Naive thymus-derived CD8-positive, alpha-beta T cell (primary cell): ENCODE measurements at regions not wholly inside any gene's neighbourhood (a gene's known extent, or its start where the extent isn't known, plus 50 kb on each side); places are given as distances from the start of the nearest gene placed in this dataset.

Experiments used
- ATAC-seq, 2 donors: fragments of 150-1000 bp; cut with Tn5 transposase in 1 of 2; sonication (Bioruptor Pico), chemical (Tn5 transposase) in 1 of 2; 1 replicate in 1 of 2; 2 replicates in 1 of 2; pipeline ENCODE4 v1.10.0; 2021; ENCODE audit warnings: mild to moderate bottlenecking in 2 of 2, moderate library complexity in 2 of 2
- POLR2A ChIA-PET: fragments of 350-600 bp; sonication (Branson Sonifier 250); formaldehyde crosslinking; loops from one replicate; lab custom pipeline; 2021; ENCODE audit warnings: antibody characterized with exemption; lab: Charles Lee
- DNase-seq, 10 donors: peaks; one replicate each; pipeline versions ENCODE4 v3.0.0 to v3.0.0-alpha.2; 2020 to 2022
- H3K27ac Mint-ChIP-seq, 10 donors: one replicate each; pipeline ENCODE4 v1.8.0; 2020 to 2022; ENCODE audit warnings: mild to moderate bottlenecking in 10 of 10, mixed read lengths in 10 of 10, moderate library complexity in 4 of 10, inconsistent platforms in 1 of 10
- H3K27me3 Mint-ChIP-seq, 5 donors: one replicate each; pipeline ENCODE4 v1.8.0; 2021 to 2022; ENCODE audit warnings: mixed read lengths in 5 of 5
- H3K36me3 Mint-ChIP-seq, 3 donors: one replicate each; pipeline ENCODE4 v1.8.0; 2020 to 2022; ENCODE audit warnings: mixed read lengths in 3 of 3, mild to moderate bottlenecking in 2 of 3, inconsistent platforms in 1 of 3
- H3K4me1 Mint-ChIP-seq, 4 donors: one replicate each; pipeline ENCODE4 v1.8.0; 2021 to 2022; ENCODE audit warnings: mixed read lengths in 4 of 4
- H3K4me3 Mint-ChIP-seq, 10 donors: one replicate each; pipeline ENCODE4 v1.8.0; 2020 to 2022; ENCODE audit warnings: mild to moderate bottlenecking in 10 of 10, mixed read lengths in 10 of 10, moderate library complexity in 6 of 10, inconsistent platforms in 1 of 10
- H3K9me3 Mint-ChIP-seq, 9 donors: one replicate each; pipeline ENCODE4 v1.8.0; 2020 to 2022; ENCODE audit warnings: mixed read lengths in 9 of 9, mild to moderate bottlenecking in 3 of 9, inconsistent platforms in 1 of 9, moderate library complexity in 1 of 9

GRCh38 chr10:61142987-61143386, 199.0 kb upstream of the RHOBTB1 start:
- POLR2A ChIA-PET, result no interaction called here

GRCh38 chr10:61140765-61141392, 196.9 kb upstream of the RHOBTB1 start:
- no peak overlapping the region for H3K4me3 Mint-ChIP-seq
- no peak for ATAC-seq
- peaks cover 0 to 4% (median 0%) of the 10 kb centered on the region in 4 donors for H3K4me1 Mint-ChIP-seq

More at GRCh38 chr10:61142987-61143386, 199.0 kb upstream of the RHOBTB1 start:
- Mint-ChIP-seq H3K27me3 (peaks cover 0 to 7% (median 5%) of the 10 kb centered on the region in 5 donors), H3K27ac (no peak overlapping the region), H3K4me3 (no peak overlapping the region), H3K36me3 (no peaks in the 10 kb centered on the region), H3K9me3 (no peaks in the 10 kb centered on the region), H3K4me1 (no peaks in the 10 kb centered on the region)
- no peak for DNase-seq
- no peak for ATAC-seq

GRCh38 chr10:61139592-61139953, 195.6 kb upstream of the RHOBTB1 start:
- POLR2A ChIA-PET, result no interaction called here
- no peak overlapping the region for H3K27ac Mint-ChIP-seq

More at GRCh38 chr10:61140765-61141392, 196.9 kb upstream of the RHOBTB1 start:
- H3K27me3 Mint-ChIP-seq, result peaks cover 0 to 5% (median 0%) of the 10 kb centered on the region in 5 donors
- H3K27ac Mint-ChIP-seq, result no peak overlapping the region
- DNase-seq, result peak in 2 of 10 donors; percentile 12 to 17
- POLR2A ChIA-PET, result no interaction called here
- no peaks in the 10 kb centered on the region for H3K36me3 Mint-ChIP-seq
- H3K9me3 Mint-ChIP-seq, result no peaks in the 10 kb centered on the region

GRCh38 chr10:61138708-61139591, 195.0 kb upstream of the RHOBTB1 start:
- H3K27ac Mint-ChIP-seq, result no peak overlapping the region
- no peak overlapping the region for H3K4me3 Mint-ChIP-seq
- no peaks in the 10 kb centered on the region for H3K9me3 Mint-ChIP-seq
- peaks cover 0 to 3% (median 0%) of the 10 kb centered on the region in 5 donors for H3K27me3 Mint-ChIP-seq
- POLR2A ChIA-PET, result no interaction called here
- ATAC-seq (no peak), DNase-seq (no peak)
- H3K36me3 Mint-ChIP-seq, result no peaks in the 10 kb centered on the region
- peaks cover 0 to 4% (median 0%) of the 10 kb centered on the region in 4 donors for H3K4me1 Mint-ChIP-seq

More at GRCh38 chr10:61139592-61139953, 195.6 kb upstream of the RHOBTB1 start:
- H3K27me3 Mint-ChIP-seq, result peaks cover 0 to 3% (median 0%) of the 10 kb centered on the region in 5 donors
- H3K4me3 Mint-ChIP-seq, result no peak overlapping the region
- H3K4me1 Mint-ChIP-seq, result peaks cover 0 to 4% (median 0%) of the 10 kb centered on the region in 4 donors
- H3K36me3 Mint-ChIP-seq, result no peaks in the 10 kb centered on the region
- ATAC-seq, result no peak
- no peaks in the 10 kb centered on the region for H3K9me3 Mint-ChIP-seq
- no peak for DNase-seq

- peaks cover 0 to 4% (median 0%) of the 10 kb centered on the region in 4 donors for H3K4me1 Mint-ChIP-seq
- no peak overlapping the region for H3K27ac Mint-ChIP-seq
- POLR2A ChIA-PET, result no interaction called here
- no peak overlapping the region for H3K4me3 Mint-ChIP-seq
- peaks cover 0 to 3% (median 0%) of the 10 kb centered on the region in 5 donors for H3K27me3 Mint-ChIP-seq
- no peak for ATAC-seq
- DNase-seq, result no peak
- H3K9me3 Mint-ChIP-seq, result no peaks in the 10 kb centered on the region
- H3K36me3 Mint-ChIP-seq, result no peaks in the 10 kb centered on the region
Observed at GRCh38 chr10:61136139-61136538, 192.2 kb upstream of the RHOBTB1 start.

GRCh38 chr10:61135276-61135721, 191.3 kb upstream of the RHOBTB1 start:
- ATAC-seq (no peak), DNase-seq (no peak)
- Mint-ChIP-seq H3K27ac (no peak overlapping the region), H3K4me3 (peak overlapping the region in 1 of 10 donors; percentile 17), H3K9me3 (no peaks in the 10 kb centered on the region), H3K36me3 (no peaks in the 10 kb centered on the region), H3K4me1 (peaks cover 0 to 4% (median 0%) of the 10 kb centered on the region in 4 donors), H3K27me3 (peaks cover 0 to 3% (median 0%) of the 10 kb centered on the region in 5 donors)
- POLR2A ChIA-PET, result no interaction called here

GRCh38 chr10:61130366-61130765, 186.4 kb upstream of the RHOBTB1 start:
- Mint-ChIP-seq H3K27me3 (peaks cover 0 to 5% (median 0%) of the 10 kb centered on the region in 5 donors), H3K4me3 (no peak overlapping the region), H3K36me3 (no peaks in the 10 kb centered on the region), H3K27ac (no peak overlapping the region), H3K9me3 (peaks cover 0 to 2% (median 0%) of the 10 kb centered on the region in 9 donors), H3K4me1 (peaks cover 0 to 6% (median 3%) of the 10 kb centered on the region in 4 donors)
- no peak for DNase-seq
- ATAC-seq, result no peak
- POLR2A ChIA-PET, result interaction anchor here (0.6 kb wide), 1 partner anchor 1932 kb away, joined by 3 read pairs; no protein-coding TSS in a partner anchor

GRCh38 chr10:61128196-61128595, 184.2 kb upstream of the RHOBTB1 start:
- ATAC-seq (no peak), DNase-seq (no peak)
- Mint-ChIP-seq H3K9me3 (peaks cover 0 to 2% (median 0%) of the 10 kb centered on the region in 9 donors), H3K36me3 (no peaks in the 10 kb centered on the region), H3K27me3 (peaks cover 0 to 5% (median 0%) of the 10 kb centered on the region in 5 donors), H3K4me3 (no peak overlapping the region), H3K4me1 (peaks cover 0 to 23% (median 4%) of the 10 kb centered on the region in 4 donors), H3K27ac (no peak overlapping the region)
- POLR2A ChIA-PET, result no interaction called here

GRCh38 chr10:61125560-61126170, 181.7 kb upstream of the RHOBTB1 start:
- DNase-seq, result no peak
- POLR2A ChIA-PET, result no interaction called here
- H3K27ac Mint-ChIP-seq, result no peak overlapping the region

GRCh38 chr10:61124756-61125530, 181.0 kb upstream of the RHOBTB1 start:
- no peak overlapping the region for H3K27ac Mint-ChIP-seq
- POLR2A ChIA-PET, result no interaction called here
- peaks cover 0 to 23% (median 4%) of the 10 kb centered on the region in 4 donors for H3K4me1 Mint-ChIP-seq
- DNase-seq (no peak), ATAC-seq (no peak)
- H3K4me3 Mint-ChIP-seq, result no peak overlapping the region
- H3K27me3 Mint-ChIP-seq, result peaks cover 0 to 5% (median 0%) of the 10 kb centered on the region in 5 donors
- peaks cover 0 to 2% (median 0%) of the 10 kb centered on the region in 9 donors for H3K9me3 Mint-ChIP-seq
- no peaks in the 10 kb centered on the region for H3K36me3 Mint-ChIP-seq

More at GRCh38 chr10:61125560-61126170, 181.7 kb upstream of the RHOBTB1 start:
- Mint-ChIP-seq H3K9me3 (peaks cover 0 to 2% (median 0%) of the 10 kb centered on the region in 9 donors), H3K4me1 (peaks cover 0 to 23% (median 4%) of the 10 kb centered on the region in 4 donors), H3K27me3 (peaks cover 0 to 5% (median 0%) of the 10 kb centered on the region in 5 donors), H3K36me3 (no peaks in the 10 kb centered on the region), H3K4me3 (peak overlapping the region in 1 of 10 donors; percentile 25)
- no peak for ATAC-seq

- peaks cover 0 to 2% (median 0%) of the 10 kb centered on the region in 5 donors for H3K27me3 Mint-ChIP-seq
- ATAC-seq (no peak), DNase-seq (no peak)
- POLR2A ChIA-PET, result no interaction called here
- no peaks in the 10 kb centered on the region for H3K36me3 Mint-ChIP-seq
- H3K27ac Mint-ChIP-seq, result no peak overlapping the region
- H3K9me3 Mint-ChIP-seq, result no peaks in the 10 kb centered on the region
- no peak overlapping the region for H3K4me3 Mint-ChIP-seq
- H3K4me1 Mint-ChIP-seq, result peaks cover 0 to 21% (median 4%) of the 10 kb centered on the region in 4 donors
Observed at GRCh38 chr10:61120805-61121204, 176.8 kb upstream of the RHOBTB1 start.

- no peak for DNase-seq
- ATAC-seq, result no peak
- H3K27me3 Mint-ChIP-seq, result peaks cover 0 to 5% (median 0%) of the 10 kb centered on the region in 5 donors
- no peak overlapping the region for H3K4me3 Mint-ChIP-seq
- peaks cover 0 to 10% (median 0%) of the 10 kb centered on the region in 4 donors for H3K4me1 Mint-ChIP-seq
- POLR2A ChIA-PET, result no interaction called here
- no peaks in the 10 kb centered on the region for H3K9me3 Mint-ChIP-seq
- no peak overlapping the region for H3K27ac Mint-ChIP-seq
- no peaks in the 10 kb centered on the region for H3K36me3 Mint-ChIP-seq
Observed at GRCh38 chr10:61119573-61119972, 175.6 kb upstream of the RHOBTB1 start.
